HCT116 (cell line): ENCODE measurements at regions not wholly inside any gene's neighbourhood (a gene's known extent, or its start where the extent isn't known, plus 50 kb on each side); places are given as distances from the start of the nearest gene placed in this dataset.

Source experiments
- ATAC-seq: fragments of 200-7000 bp; cut with Tn5 transposase; 2 replicates; pipeline ENCODE4 v1.9.1; 2020; ENCODE audit warnings: mild to moderate bottlenecking, moderate library complexity
- BruUV-seq: library from RNA; stranded (reverse); fragments of 400-500 nt; replicated peaks from 2 replicates; lab custom pipeline; 2021; lab: Mats Ljungman, UMichigan
- CTCF ChIA-PET: fragments of 300-600 bp; sonication (Branson Sonifier 250); formaldehyde crosslinking; loops from one replicate; lab custom pipeline; 2021; ENCODE audit warnings: antibody characterized with exemption; lab: Charles Lee
- POLR2A ChIA-PET: fragments of 300-600, 350-600 bp; sonication (Branson Sonifier 250); formaldehyde crosslinking; loops from one replicate; lab custom pipeline; 2021; ENCODE audit warnings: antibody characterized with exemption; lab: Charles Lee
- RAD21 ChIA-PET, 2 experiments: fragments of 300-600 bp; sonication (Branson Sonifier 250); formaldehyde crosslinking; loops; one replicate each; lab custom pipeline; 2023; ENCODE audit warnings: low total read pairs in 2 of 2; ENCODE audit not compliant: uncharacterized antibody in 2 of 2, unreplicated experiment in 2 of 2, low non-redundant PET in 1 of 2; lab: Charles Lee
- DNase-seq: peaks from one replicate; pipeline ENCODE4 v3.0.0-alpha.2; 2010; ENCODE audit warnings: low read depth, low spot score
- H2AFZ ChIP-seq: fragments of 200-600 bp; shearing (Covaris generic), sonication (generic); 2 replicates; pipeline ENCODE4 v1.6.1; 2017; ENCODE audit warnings: low read depth, mixed run types, mixed read lengths, antibody characterized with exemption, low read length; ENCODE audit not compliant: poor library complexity, severe bottlenecking
- H3K27ac ChIP-seq: 2 replicates; pipeline ENCODE4 v1.5.1; 2012; ENCODE audit warnings: low read depth, low read length
- H3K27me3 ChIP-seq: fragments of 200-600 bp; sonication (generic); 2 replicates; pipeline ENCODE4 v1.6.1; 2016; ENCODE audit warnings: mixed run types, low read length, mixed read lengths; ENCODE audit not compliant: insufficient read depth
- H3K36me3 ChIP-seq, 2 experiments: fragments of 200-500 bp in 1 of 2; fragments of 200-600 bp in 1 of 2; sonication (Bioruptor generic) in 1 of 2; sonication (generic) in 1 of 2; 2 replicates each; pipeline versions ENCODE4 v1.5.1 to v1.6.1; 2014 to 2016; ENCODE audit warnings: low read length in 2 of 2, inconsistent platforms in 1 of 2, mixed read lengths in 1 of 2, mixed run types in 1 of 2; ENCODE audit not compliant: insufficient read depth in 2 of 2, control insufficient read depth in 1 of 2
- H3K4me1 ChIP-seq, 2 experiments: fragments of 200-600 bp in 1 of 2; sonication (generic) in 1 of 2; 2 replicates each; pipeline versions ENCODE4 v1.5.1 to v1.6.1; 2012 to 2017; ENCODE audit warnings: low read length in 2 of 2, inconsistent platforms in 1 of 2, mild to moderate bottlenecking in 1 of 2, mixed read lengths in 1 of 2, mixed run types in 1 of 2, moderate library complexity in 1 of 2; ENCODE audit not compliant: insufficient read depth in 2 of 2, control insufficient read depth in 1 of 2
- H3K4me2 ChIP-seq: fragments of 200-600 bp; sonication (generic); 2 replicates; pipeline ENCODE4 v1.6.1; 2017; ENCODE audit warnings: mixed run types, low read length, mixed read lengths
- H3K4me3 ChIP-seq, 2 experiments: fragments of 200-600 bp in 1 of 2; sonication (generic) in 1 of 2; replicated peaks in 1 of 2; 2 replicates each; pipeline ENCODE4 v1.5.1; 2011 to 2016; ENCODE audit warnings: low read length in 2 of 2, control low read depth in 1 of 2, low read depth in 1 of 2, mild to moderate bottlenecking in 1 of 2, mixed read lengths in 1 of 2, mixed run types in 1 of 2
- H3K79me2 ChIP-seq: fragments of 200-600 bp; sonication (generic); 2 replicates; pipeline ENCODE4 v1.6.1; 2017; ENCODE audit warnings: mild to moderate bottlenecking, mixed run types, low read length, moderate library complexity, mixed read lengths; ENCODE audit not compliant: insufficient read depth
- H3K9ac ChIP-seq: fragments of 200-600 bp; sonication (generic); 2 replicates; pipeline ENCODE4 v1.6.1; 2016; ENCODE audit warnings: low read length, mixed read lengths
- H3K9me2 ChIP-seq: fragments of 200-600 bp; sonication (generic), shearing (Covaris generic); 2 replicates; pipeline ENCODE4 v1.6.1; 2017; ENCODE audit warnings: mixed run types, mild to moderate bottlenecking, moderate library complexity; ENCODE audit not compliant: insufficient read depth
- H3K9me3 ChIP-seq, 2 experiments: fragments of 200-500 bp in 1 of 2; fragments of 200-600 bp in 1 of 2; sonication (Bioruptor generic) in 1 of 2; sonication (generic) in 1 of 2; 2 replicates each; pipeline ENCODE4 v1.6.1; 2014 to 2017; ENCODE audit warnings: low read length in 2 of 2, mixed read lengths in 2 of 2, inconsistent platforms in 1 of 2, low read depth in 1 of 2, mild to moderate bottlenecking in 1 of 2, mixed run types in 1 of 2, moderate library complexity in 1 of 2; ENCODE audit not compliant: control insufficient read depth in 1 of 2, insufficient read depth in 1 of 2
- H4K20me1 ChIP-seq: fragments of 200-600 bp; sonication (generic), shearing (Covaris generic); 2 replicates; pipeline ENCODE4 v1.6.1; 2017; ENCODE audit warnings: mixed run types, mild to moderate bottlenecking, moderate library complexity; ENCODE audit not compliant: insufficient read depth
- ATF3 ChIP-seq: IDR thresholded peaks from 2 replicates; pipeline ENCODE4 v1.6.1; 2012
- CBX3 ChIP-seq: IDR thresholded peaks from 2 replicates; pipeline ENCODE4 v1.6.1; 2012; ENCODE audit warnings: low read depth
- CEBPB ChIP-seq: IDR thresholded peaks from 2 replicates; pipeline ENCODE4 v1.6.1; 2012; ENCODE audit warnings: low read depth
- ELF1 ChIP-seq: IDR thresholded peaks from 2 replicates; pipeline ENCODE4 v1.6.1; 2012; ENCODE audit warnings: low read depth, borderline replicate concordance
- EZH2phosphoT487 ChIP-seq: fragments of 200-600 bp; IDR thresholded peaks from 2 replicates; pipeline ENCODE4 v1.6.1; 2018; ENCODE audit warnings: antibody characterized with exemption, borderline replicate concordance
- JUND ChIP-seq: IDR thresholded peaks from 2 replicates; pipeline ENCODE4 v1.6.1; 2012
- SP1 ChIP-seq: IDR thresholded peaks from 2 replicates; pipeline ENCODE4 v1.6.1; 2012; ENCODE audit warnings: low read depth
- TCF7L2 ChIP-seq: IDR thresholded peaks from 2 replicates; pipeline ENCODE4 v1.7.0; 2011; ENCODE audit warnings: borderline replicate concordance, inconsistent platforms; ENCODE audit not compliant: insufficient read depth, insufficient read length; ENCODE audit errors: extremely low read depth
- YY1 ChIP-seq: IDR thresholded peaks from 2 replicates; pipeline ENCODE4 v1.6.1; 2011; ENCODE audit warnings: low read length, low read depth, moderate library complexity, mild to moderate bottlenecking; ENCODE audit not compliant: insufficient replicate concordance; ENCODE audit errors: extremely low read depth
- ZBTB33 ChIP-seq: IDR thresholded peaks from 2 replicates; pipeline ENCODE4 v1.6.1; 2011; ENCODE audit warnings: mild to moderate bottlenecking, low read length, moderate library complexity; ENCODE audit not compliant: insufficient replicate concordance; ENCODE audit errors: extremely low read depth
- ZFX ChIP-seq: fragments of 450-650 bp; IDR thresholded peaks from 2 replicates; pipeline ENCODE4 v1.6.1; 2017
- ZNF274 ChIP-seq: fragments of 200-500 bp; sonication (Bioruptor generic); IDR thresholded peaks from 2 replicates; pipeline ENCODE4 v1.6.1; 2014; ENCODE audit warnings: mild to moderate bottlenecking, low read depth, low read length, inconsistent platforms
- intact Hi-C: fragments of 100-400 bp; cut with micrococcal nuclease; formaldehyde crosslinking; loops from 2 replicates; pipeline ENCODE4 v1.10.0; 2022
- TF ChIP-seq, protein P1 (sequence below), 3 experiments: fragments of 200-600 bp in 1 of 3; sonication (generic) in 1 of 3; IDR thresholded peaks in 2 of 3; conservative IDR thresholded peaks in 1 of 3; 2 replicates each; pipeline ENCODE4 v1.5.1; 2012 to 2017; ENCODE audit warnings: low read depth in 2 of 3, low read length in 2 of 3, antibody characterized with exemption in 1 of 3, borderline replicate concordance in 1 of 3, control low read depth in 1 of 3, mild to moderate bottlenecking in 1 of 3, mixed read lengths in 1 of 3, mixed run types in 1 of 3, moderate library complexity in 1 of 3; ENCODE audit not compliant: insufficient read depth in 1 of 3

- no peak for TF ChIP-seq JUND
Measured at GRCh38 chr6:147088861-147089260, 115.4 kb upstream of the STXBP5 start (continued).

DNA sequence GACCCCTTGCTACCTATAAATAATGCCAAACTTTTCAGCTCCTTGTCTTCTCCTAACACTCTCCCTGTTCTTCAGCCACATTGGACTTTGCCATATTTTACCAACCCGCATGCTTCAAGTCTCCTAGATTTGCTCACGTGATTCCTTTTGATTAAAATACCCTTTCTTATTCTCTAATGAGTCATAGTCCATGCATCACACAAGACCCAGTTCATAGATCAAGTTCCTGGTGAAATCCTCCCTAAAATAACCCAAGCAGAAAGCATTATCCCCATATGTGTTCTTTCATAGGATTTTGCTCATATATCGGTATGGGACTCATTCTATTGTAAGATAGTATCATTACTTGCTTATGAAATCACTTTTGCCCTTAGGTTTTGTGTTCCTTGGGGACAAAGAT, 108.9 kb upstream of the STXBP5 start:
- no peak for TF ChIP-seq ZNF274
- no peak for TF ChIP-seq CEBPB
- no peak for TF ChIP-seq ELF1
- TF ChIP-seq CBX3: no peak
- no peak for TF ChIP-seq EZH2phosphoT487
- TF ChIP-seq, protein P1, sequence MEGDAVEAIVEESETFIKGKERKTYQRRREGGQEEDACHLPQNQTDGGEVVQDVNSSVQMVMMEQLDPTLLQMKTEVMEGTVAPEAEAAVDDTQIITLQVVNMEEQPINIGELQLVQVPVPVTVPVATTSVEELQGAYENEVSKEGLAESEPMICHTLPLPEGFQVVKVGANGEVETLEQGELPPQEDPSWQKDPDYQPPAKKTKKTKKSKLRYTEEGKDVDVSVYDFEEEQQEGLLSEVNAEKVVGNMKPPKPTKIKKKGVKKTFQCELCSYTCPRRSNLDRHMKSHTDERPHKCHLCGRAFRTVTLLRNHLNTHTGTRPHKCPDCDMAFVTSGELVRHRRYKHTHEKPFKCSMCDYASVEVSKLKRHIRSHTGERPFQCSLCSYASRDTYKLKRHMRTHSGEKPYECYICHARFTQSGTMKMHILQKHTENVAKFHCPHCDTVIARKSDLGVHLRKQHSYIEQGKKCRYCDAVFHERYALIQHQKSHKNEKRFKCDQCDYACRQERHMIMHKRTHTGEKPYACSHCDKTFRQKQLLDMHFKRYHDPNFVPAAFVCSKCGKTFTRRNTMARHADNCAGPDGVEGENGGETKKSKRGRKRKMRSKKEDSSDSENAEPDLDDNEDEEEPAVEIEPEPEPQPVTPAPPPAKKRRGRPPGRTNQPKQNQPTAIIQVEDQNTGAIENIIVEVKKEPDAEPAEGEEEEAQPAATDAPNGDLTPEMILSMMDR (IDR thresholded peaks at IDR 0.05 in 2 of 3, conservative IDR thresholded peaks at IDR 0.05 in 1 of 3; ENCODE audit: borderline replicate concordance in 1 of 3, insufficient read depth in 1 of 3, low read depth in 2 of 3, low read length in 2 of 3): no peak
- no peak for TF ChIP-seq JUND
- no peak for TF ChIP-seq SP1
- TF ChIP-seq TCF7L2: no peak
- no peak for TF ChIP-seq ATF3
- no peak for TF ChIP-seq ZFX
- no peak for TF ChIP-seq ZBTB33
- TF ChIP-seq YY1: no peak
- no peak overlapping the region for H3K4me2 ChIP-seq
- DNase-seq: no peak
- 0 out of 2 replicates have a peak, but pooled peaks cover 3% of the 10 kb centered on the region for H3K9me2 ChIP-seq
- no peak overlapping the region for H3K27ac ChIP-seq
- H3K9ac ChIP-seq: no peak overlapping the region
- ChIA-PET POLR2A (no interaction called here), CTCF (no interaction called here), RAD21 (no interaction called here)
- no peaks in the 10 kb centered on the region for H3K79me2 ChIP-seq
- no TSS peak for BruUV-seq
- H3K36me3 ChIP-seq: no peaks in the 10 kb centered on the region
- no peaks in the 10 kb centered on the region for H4K20me1 ChIP-seq
- intact Hi-C loops: no loop called here
- no peaks in the 10 kb centered on the region for H3K9me3 ChIP-seq
- no peak overlapping the region for H3K4me3 ChIP-seq
- H3K27me3 ChIP-seq: no peaks in the 10 kb centered on the region
- no peak overlapping the region for H2AFZ ChIP-seq
- H3K4me1 ChIP-seq: no peaks in the 10 kb centered on the region
- ATAC-seq: no peak
